ENCODE measurements at regions not wholly inside any gene's neighbourhood (a gene's known extent, or its start where the extent isn't known, plus 50 kb on each side); places are given as distances from the start of the nearest gene placed in this dataset.
"Not testable (repeated sequence)": the region's sequence is repeated elsewhere in the genome, so short reads cannot be mapped to it uniquely, and the experiment has no call there.

- DNase-seq (ENCODE audit: low read depth); H3K4me3 ChIP-seq (ENCODE audit: low read depth, low read length): not testable (repeated sequence)
Measured at GRCh38 chr7:73244782-73245311, 63.8 kb downstream of the NSUN5 start.

DNA sequence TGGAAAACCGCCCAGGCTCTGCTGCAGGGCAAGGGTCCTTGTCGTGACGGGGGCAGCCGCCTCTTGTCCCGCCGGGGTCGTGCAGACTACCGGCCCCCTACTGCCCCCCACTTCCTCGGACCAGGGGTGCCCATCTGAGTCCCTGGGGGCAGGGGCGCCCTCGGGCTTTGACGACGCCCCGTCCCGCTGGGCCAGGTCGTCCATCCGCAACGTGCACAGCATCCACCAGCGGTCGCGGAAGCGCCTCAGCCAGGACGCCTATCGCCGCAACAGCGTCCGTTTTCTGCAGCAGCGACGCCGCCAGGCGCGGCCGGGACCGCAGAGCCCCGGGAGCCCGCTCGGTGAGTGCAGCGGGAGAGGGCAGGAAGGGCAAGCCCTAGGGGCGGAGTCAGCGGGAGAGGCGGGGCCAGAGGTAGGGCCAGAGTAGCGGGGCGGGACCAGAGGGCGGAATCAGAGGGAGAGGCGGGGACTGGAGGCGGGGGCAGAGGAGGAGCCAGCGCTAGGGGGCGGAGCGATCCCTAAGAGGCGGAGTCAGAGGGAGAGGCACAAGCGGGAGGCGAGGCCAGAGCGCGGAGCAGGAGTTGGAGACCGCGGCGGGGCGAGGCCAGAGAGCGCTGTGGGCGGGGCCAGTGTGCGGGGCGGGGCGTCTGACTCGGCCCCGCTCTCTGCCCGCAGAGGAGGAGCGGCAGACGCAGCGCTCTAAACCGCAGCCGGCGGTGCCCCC, 73.5 kb downstream of the NSUN5 start:
- DNase-seq (ENCODE audit: low read depth) = not testable (repeated sequence)
- H3K4me3 ChIP-seq (ENCODE audit: low read depth, low read length) = peak overlapping the region; percentile 29

GRCh38 chr7:73225745-73226144, 82.9 kb downstream of the NSUN5 start:
- H3K4me3 ChIP-seq (ENCODE audit: low read depth, low read length); DNase-seq (ENCODE audit: low read depth): not testable (repeated sequence)

- H3K4me3 ChIP-seq (ENCODE audit: low read depth, low read length); DNase-seq (ENCODE audit: low read depth): not testable (repeated sequence)
Measured at GRCh38 chr7:73221724-73222123, 86.9 kb downstream of the NSUN5 start.

DNA sequence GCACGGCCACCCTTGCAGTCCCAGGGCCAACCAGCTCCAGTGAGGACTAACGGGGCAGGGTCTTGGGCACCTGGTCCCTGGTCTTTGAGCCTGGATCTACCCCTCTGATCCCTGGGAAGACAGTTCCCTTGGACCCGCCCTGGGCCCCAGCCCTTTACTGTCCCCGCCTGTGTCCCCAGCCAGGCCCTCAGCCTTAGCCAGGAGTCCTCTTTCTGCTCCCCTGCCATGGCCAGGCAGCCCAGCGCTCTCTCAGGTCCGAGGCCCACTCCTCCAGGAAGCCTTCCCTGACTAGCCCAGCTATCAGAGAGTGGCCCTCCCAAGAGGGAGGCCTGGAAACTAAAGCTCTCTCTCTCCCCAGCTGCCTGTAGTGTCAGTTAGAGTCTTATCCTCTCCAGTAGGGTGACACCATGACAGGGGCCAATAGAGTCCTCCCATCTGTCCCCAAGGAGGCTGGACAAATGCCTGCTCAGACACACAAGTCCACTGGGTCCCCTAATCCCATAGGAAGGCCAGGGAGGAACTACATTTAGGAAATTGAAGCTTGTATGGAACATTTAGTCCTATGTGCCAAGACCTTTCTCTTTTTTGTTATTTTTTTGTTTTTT, 87.8 kb downstream of the NSUN5 start:
- not testable (repeated sequence) for H3K4me3 ChIP-seq (ENCODE audit: low read depth, low read length); DNase-seq (ENCODE audit: low read depth)

DNA sequence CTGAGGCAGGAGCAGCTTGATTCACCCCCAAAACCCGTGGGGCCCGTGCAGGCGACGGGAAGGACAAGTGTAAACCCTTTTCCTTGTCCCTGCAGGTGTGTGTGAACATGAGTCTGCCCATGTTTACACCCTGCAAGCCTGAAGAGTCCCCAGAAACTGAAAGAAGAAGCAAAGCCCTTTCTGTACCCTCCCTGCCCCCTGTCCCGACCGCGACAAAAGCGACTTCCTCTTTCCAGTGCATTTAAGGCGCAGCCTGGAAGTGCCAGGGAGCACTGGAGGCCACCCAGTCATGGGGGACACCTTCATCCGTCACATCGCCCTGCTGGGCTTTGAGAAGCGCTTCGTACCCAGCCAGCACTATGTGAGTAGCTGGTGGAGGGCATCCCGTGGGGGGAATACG, 88.3 kb downstream of the NSUN5 start:
- H3K4me3 ChIP-seq (ENCODE audit: low read depth, low read length); DNase-seq (ENCODE audit: low read depth): not testable (repeated sequence)

DNA sequence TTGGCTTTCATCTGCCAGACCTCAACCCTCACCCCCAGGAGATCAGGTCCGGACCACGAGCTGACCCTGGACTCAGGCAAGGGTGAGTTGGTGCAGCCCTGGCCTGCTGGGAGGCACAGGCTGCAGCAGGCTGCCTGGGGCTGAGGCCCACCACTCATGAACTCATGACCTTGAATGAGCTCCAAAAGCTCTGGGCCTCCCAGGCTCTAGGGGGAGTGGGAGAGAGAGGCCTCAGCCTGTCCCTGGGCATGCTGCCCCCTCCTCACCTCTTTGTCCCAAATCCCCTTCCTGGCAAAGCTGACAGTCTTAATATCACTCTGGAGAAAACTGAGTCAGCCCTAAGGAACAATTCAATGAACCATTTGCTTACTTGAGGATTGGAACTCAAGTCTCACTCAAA, 89.8 kb downstream of the NSUN5 start:
- not testable (repeated sequence) for DNase-seq (ENCODE audit: low read depth); H3K4me3 ChIP-seq (ENCODE audit: low read depth, low read length)

GRCh38 chr7:73216046-73216675, 92.5 kb downstream of the NSUN5 start:
- not testable (repeated sequence) for DNase-seq (ENCODE audit: low read depth)

GRCh38 chr7:73215232-73215631, 93.4 kb downstream of the NSUN5 start:
- not testable (repeated sequence) for DNase-seq (ENCODE audit: low read depth); H3K4me3 ChIP-seq (ENCODE audit: low read depth, low read length)

More at GRCh38 chr7:73216046-73216675, 92.5 kb downstream of the NSUN5 start:
- H3K4me3 ChIP-seq (ENCODE audit: low read depth, low read length) = not testable (repeated sequence)

DNA sequence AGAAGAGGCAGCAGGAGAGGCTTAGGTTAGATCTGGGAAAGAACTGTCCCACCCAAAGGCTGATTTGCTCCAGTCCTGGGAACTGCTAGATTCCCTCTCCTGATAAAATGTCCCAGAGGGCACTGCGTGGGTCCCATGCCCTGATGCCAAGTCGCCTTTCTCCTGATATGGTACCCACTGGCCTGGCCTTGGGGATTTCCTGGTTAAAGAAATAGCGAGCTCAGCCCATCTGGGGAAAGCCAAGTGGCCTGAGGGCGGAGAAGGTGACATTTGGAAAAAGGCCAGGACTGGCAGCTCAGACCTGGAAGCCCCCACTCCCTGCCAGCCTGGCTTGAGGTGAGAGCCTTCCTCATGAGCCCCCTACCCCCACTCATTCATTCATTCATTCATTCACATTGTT, 94.2 kb downstream of the NSUN5 start:
- not testable (repeated sequence) for H3K4me3 ChIP-seq (ENCODE audit: low read depth, low read length)

DNA sequence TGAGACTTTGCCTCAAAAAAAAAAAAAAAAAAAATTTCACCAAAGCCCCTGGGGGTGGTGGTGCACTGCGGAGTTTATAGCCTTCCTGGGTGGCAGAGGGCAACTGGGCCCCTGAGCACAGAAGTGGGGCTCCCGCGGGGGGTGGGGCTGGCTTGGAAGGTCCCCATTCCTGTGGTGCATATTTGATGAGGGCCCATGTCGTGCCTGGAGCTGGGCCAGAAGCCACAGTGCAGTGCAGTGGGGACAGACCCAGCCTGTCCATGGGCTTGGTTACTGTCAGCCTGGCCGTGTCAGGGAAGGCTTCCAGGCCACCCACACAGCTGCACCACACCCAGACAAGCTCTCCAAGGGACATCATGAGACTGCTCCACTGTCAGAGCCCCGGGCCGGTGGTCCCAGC, 95.5 kb downstream of the NSUN5 start:
- DNase-seq (ENCODE audit: low read depth); H3K4me3 ChIP-seq (ENCODE audit: low read depth, low read length): not testable (repeated sequence)

More for the DNA sequence above, 94.2 kb downstream of the NSUN5 start:
- not testable (repeated sequence) for DNase-seq (ENCODE audit: low read depth)

DNA sequence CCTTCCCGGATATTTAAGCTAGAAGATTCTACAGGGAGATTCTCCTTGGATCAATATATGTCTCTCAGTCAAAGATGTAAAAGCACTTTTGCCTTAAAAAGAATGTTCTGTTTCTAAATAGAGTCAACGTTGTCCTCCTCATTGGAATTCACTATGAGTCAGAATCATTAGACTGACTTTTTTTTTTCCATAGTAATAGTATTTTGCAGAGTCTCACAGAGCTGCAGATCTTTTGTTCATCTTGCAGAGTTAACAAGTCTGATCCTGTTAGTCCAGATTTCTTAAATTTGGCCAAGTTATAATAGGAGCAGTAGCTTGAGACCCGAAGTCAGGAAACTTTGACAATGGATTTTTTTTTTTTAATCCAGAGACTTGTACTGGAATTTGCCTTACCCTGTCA, 103.0 kb downstream of the NSUN5 start:
- not testable (repeated sequence) for DNase-seq (ENCODE audit: low read depth)

GRCh38 chr7:73204898-73205297, 103.7 kb downstream of the NSUN5 start:
- DNase-seq (ENCODE audit: low read depth); H3K4me3 ChIP-seq (ENCODE audit: low read depth, low read length): not testable (repeated sequence)

More for the DNA sequence above, 103.0 kb downstream of the NSUN5 start:
- H3K4me3 ChIP-seq (ENCODE audit: low read depth, low read length) = not testable (repeated sequence)

DNA sequence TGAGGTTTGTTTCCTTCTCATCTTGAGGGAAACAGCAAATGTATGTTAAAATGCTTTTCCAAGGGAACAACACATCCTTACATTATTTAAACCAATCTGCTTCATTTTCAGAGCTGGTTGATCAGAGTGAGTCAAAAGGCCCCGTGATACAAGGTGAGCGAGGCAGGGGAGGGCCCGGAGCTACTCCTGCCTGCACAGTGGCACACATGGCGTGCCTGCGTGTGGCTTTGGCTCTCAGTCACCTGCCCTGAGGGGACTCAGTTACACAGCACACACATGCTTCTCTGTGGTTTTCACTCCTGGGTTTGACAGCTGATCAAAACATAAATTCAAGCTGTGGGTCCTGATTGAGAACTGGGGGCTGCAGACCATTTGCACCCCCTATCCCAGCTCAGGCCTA, 105.3 kb downstream of the NSUN5 start:
- not testable (repeated sequence) for H3K4me3 ChIP-seq (ENCODE audit: low read depth, low read length); DNase-seq (ENCODE audit: low read depth)

- H3K4me3 ChIP-seq (ENCODE audit: low read depth, low read length); DNase-seq (ENCODE audit: low read depth): not testable (repeated sequence)
Measured at GRCh38 chr7:73201264-73201663, 107.4 kb downstream of the NSUN5 start.

GRCh38 chr7:73200518-73201099, 108.0 kb downstream of the NSUN5 start:
- H3K4me3 ChIP-seq (ENCODE audit: low read depth, low read length); DNase-seq (ENCODE audit: low read depth): not testable (repeated sequence)

GRCh38 chr7:73193991-73194390, 108.2 kb upstream of the SPDYE9 start:
- DNase-seq (ENCODE audit: low read depth); H3K4me3 ChIP-seq (ENCODE audit: low read depth, low read length): not testable (repeated sequence)

DNA sequence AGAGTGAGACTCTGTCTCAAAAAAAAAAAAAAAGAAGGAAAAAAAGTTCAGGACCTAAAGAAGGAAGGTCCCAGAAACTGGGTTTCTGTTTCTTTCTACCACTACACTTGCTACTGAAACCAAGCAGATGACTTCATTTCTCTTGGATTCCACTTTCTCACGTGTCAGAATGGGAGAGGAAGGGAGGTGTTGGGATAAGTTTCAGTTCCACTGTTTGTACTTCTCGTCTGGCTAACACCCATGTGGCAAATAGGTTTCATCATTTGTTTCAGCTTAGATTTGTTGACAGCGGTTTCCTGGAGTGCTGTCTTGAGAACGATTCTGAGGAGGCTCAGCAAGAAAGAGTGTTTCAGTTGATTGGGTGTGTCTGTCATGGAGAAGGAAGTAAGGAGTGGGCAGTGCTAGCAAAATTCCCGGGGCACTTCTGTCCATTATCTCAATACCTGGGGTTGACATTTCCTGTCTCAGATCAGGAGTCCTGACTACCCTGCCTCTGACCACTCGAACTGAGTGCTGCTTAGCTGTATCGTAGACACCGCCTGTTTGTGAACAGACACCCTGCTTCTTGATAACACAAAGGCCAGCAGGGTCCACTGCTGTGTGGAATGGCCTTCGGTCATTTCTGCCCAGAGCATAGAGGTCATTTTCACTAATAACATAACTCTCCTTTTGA, 104.8 kb upstream of the SPDYE9 start:
- not testable (repeated sequence) for DNase-seq (ENCODE audit: low read depth); H3K4me3 ChIP-seq (ENCODE audit: low read depth, low read length)

DNA sequence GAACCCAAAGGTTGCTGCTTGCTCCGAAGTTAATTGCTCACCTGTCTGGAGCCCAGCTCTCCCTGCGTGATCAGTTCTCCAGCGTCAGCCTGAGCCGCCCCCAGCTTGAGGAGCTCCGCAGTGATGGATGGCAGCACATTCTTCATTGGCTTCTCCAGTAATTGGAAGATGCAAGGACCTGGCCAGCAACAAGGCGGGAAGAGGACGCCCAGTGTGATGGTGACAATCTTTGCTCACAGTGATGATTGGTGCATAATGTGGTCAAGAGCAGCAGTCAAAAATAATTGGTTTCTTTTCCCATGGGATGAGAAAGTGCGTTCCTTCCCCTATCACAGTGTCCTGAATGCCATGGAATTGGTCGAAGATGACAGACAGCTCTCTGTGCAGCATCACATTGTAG, 102.4 kb upstream of the SPDYE9 start:
- DNase-seq (ENCODE audit: low read depth); H3K4me3 ChIP-seq (ENCODE audit: low read depth, low read length): not testable (repeated sequence)

Data from skeletal muscle cell (primary cell).